Activated T-helper 9 cell treated with anti-CD3 and anti-CD28 coated beads, Interleukin-2, amount 50 U/mL, for 16 hours (primary cell): ENCODE measurements at regions not wholly inside any gene's neighbourhood (a gene's known extent, or its start where the extent isn't known, plus 50 kb on each side); places are given as distances from the start of the nearest gene placed in this dataset.

Source experiments
- DNase-seq: peaks from one replicate; pipeline ENCODE4 v3.0.0-alpha.2; 2020; ENCODE audit warnings: low read depth

DNA sequence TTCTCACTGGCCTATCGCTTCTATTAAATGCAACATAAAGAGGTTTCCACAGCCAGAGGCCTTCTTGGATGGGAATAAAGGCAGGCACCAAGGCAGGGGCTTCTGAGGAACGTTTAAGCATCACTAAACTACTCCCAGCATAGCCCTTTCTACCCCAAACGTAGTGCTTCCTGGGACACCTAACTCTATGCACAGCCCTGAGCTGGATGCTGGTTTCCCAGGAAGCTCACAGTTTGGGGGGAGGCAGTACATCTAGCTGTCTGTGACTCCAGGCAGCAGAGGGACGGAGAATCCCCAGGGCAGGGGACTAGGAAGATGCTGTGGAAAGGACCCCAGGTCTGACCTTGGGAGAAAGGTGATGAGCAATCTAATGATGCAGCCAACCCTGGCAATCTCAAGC, 192.8 kb upstream of the ZMIZ1 start:
- no peak for DNase-seq

DNA sequence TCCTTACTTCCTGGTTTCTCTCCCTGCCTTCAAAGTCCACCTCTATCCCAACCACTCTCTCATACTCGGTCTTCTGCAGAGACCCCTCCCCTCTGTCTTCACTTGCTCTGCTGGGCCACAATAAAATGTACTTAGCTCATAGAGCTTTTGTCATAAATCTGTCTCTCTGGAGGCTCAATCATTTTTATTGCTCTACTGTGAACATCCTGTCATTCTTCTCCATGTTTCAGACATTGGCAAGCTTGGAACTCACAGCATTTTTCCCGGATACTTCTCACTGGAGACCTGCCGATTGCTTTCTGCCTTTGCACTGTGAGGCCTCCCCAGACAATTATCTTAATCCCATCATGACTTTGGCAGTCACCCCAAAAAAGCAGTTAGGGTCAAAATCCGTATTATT, 192.3 kb upstream of the ZMIZ1 start:
- DNase-seq: no peak

DNA sequence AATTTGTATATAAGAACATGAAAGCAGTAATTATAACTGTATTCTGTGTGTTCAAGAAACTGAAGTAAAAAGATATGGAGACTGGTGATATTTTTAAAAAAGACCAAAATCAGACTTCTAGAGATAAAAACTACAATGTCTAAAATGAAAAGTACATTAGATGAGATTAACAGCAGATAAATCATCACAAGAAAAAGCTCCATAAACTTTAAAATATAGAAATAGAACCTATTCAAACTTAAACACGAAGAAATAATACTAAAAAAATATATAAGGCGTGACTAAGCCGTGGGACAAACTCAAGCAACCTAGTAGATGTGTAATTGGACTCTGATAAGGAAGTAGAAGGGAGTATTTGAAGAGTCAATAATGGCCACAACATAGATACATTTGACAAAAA, 189.1 kb upstream of the ZMIZ1 start:
- DNase-seq: no peak

DNA sequence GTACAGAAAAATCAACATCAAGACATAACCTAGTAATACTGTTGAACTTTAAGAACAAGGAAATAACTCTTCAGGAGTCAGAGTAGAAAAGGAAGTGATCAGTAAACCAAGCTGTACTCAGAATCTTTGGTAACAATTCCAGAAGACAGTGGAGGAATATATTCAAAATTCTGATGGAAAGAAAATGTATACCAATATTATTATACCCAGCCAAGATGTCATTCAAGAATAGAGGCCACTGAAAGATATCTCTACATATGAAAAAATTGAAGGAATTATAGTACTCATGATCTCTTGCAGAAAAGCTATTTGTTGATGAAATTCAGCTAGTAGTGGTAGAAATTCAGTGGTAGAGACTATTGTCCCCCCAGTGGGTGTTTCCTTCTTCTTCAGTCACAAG, 182.6 kb upstream of the ZMIZ1 start:
- DNase-seq: no peak

- DNase-seq: no peak
These were observed 179.2 kb upstream of the ZMIZ1 start for GRCh38 chr10:78889536-78890063.

DNA sequence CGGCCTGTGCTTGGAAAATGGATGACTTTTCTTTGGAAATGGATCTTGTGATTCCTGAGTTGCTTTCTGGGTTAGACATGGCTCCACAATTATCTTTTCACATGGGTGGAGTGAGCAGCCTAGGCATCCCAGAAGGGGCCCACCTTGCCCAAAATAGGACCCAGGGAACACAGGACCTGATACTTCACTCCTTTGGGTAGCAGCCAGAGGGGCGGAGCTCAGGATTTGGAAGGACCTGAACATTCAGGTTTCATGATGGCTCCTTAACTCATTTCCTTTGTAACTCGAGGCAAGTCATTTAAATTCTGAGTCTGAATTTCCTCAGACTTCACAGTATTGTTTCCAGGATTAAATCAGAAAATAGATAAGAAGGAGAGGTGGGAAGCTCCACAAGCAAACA, 178.3 kb upstream of the ZMIZ1 start:
- DNase-seq: no peak

- DNase-seq: no peak
These were observed 177.0 kb upstream of the ZMIZ1 start for GRCh38 chr10:78891741-78892140.

DNA sequence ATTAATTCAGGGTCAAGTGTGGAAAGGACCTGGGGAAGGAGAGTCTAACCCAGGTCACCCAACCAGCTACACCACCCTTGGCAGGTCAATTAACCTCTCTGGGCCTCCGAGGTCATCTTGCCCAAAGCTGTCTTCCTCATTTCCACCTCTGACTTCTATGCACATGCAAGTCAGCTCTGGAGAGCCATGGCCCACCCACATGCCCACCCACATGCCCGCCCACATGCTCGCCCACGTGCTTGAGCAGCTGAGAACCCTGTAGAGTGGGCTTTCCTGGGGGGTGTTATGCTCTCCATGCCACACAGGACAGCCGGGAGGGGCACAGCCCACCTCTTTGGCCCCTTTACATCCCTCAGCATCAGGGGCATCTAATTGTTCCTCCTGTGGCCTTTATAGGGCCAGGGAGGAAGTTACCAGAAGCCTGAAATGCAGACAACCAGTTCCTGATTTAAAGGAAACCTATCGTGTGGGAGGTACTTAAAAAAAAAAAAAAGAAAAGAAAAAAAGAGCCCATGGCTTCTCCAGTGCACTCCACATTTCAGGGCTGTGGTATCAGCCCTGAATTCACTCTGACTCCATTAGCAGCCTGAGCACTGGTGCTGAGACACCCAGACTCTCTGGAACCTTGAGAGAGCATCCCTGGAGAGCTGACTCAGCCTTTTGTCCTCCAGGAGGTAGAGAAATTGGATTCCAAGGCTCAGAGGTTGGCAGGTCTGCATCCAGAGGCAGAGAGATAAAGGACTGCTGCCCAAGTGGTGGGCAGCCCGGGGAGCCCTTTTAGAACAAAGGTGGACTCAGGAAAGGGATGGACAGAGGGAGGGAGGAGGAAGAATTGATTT, 176.2 kb upstream of the ZMIZ1 start:
- DNase-seq: no peak

GRCh38 chr10:78893217-78893616, 175.5 kb upstream of the ZMIZ1 start:
- no peak for DNase-seq

- no peak for DNase-seq
These were observed 174.5 kb upstream of the ZMIZ1 start for GRCh38 chr10:78894089-78894840.

- no peak for DNase-seq
These were observed 173.9 kb upstream of the ZMIZ1 start for GRCh38 chr10:78894841-78895195.

DNA sequence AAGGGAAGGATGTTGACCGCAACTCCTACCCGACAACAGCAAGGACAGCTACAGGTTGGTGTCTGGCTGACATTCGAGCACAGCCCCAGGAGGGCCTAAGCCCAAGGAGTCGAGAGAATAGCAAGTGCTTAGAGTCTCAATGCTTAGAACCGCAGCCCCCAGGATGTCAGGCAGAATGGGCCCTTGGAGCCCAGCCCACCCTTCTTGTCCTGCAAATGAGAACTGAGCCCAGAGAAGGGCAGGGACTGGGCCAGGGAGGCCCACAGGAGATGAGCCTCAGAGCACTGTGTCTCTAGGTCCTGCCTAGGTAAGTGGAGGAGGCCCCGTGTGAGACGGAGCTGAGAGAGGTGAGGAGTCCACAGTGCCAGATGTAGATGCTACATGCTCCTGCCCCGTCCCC, 173.3 kb upstream of the ZMIZ1 start:
- DNase-seq: no peak

DNA sequence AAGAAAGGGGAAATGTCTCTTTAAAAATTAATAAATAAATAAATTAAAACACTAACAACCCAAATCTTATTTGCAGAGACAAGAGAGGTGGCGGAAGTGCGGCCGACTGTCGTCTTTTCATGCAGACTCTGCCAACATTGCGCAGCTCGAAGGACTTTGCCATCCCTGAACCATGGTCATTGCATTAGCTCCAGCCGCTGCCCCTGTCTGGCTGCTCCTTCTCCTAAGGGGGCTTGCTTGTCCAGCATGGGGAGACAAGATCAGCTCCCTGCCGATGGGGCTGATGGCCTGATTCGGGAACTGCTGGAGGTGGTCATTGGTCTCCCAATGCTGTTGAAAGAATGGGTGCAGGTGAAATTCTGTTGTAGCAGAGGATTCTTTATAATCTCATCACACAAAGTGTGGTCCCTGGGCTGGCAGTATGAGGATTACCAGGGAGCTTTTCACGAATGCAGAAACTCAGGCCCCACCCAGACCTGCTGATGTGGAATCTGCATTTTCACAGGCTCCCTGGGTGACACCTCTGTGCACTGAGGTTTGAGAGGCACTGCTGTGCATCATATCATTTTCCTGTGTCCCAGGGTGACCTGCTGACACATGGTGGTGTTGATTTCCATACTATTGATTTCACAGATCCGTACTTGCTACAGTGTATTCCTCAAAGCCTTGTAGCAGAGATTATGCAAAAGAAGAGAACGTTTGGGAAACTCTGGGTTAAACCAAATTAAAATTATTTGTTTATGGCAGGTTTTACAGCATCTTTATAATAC, 172.4 kb upstream of the ZMIZ1 start:
- DNase-seq: no peak

DNA sequence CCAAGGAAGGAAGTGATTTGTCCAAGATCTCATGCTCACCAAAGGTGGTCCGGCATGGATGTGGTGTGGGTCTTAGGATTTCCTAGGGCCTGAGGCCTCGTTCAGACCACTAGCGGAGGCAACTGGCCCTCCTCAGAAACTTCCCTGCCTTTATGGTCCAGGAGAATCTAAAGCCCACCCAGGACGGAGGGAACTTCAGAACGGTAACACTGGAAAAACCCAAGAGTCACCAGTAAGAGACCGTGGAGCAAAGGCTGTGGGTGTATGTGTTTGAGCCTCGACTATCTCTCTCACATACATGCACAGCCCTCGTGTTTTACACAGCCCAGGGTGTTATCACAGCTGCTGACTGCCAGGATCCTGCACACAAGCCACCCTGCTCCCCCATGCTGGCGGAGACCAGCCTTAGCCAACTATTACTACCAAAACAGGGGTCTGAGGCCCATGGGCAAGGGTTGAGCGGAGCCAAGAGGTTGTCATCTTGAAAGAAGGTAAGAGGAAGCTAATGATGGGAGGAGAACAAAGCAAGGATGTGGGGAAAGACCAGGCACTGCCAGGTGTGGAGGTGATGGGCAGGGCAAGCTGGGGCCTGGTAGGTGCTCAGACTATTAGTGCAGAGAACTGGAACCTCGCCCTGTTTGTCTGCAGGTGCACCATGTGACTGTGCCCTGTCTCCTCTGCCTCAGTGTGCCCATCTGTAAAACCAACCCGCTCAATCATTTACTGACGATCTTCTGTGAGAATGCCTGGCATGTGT, 170.2 kb upstream of the ZMIZ1 start:
- no peak for DNase-seq

DNA sequence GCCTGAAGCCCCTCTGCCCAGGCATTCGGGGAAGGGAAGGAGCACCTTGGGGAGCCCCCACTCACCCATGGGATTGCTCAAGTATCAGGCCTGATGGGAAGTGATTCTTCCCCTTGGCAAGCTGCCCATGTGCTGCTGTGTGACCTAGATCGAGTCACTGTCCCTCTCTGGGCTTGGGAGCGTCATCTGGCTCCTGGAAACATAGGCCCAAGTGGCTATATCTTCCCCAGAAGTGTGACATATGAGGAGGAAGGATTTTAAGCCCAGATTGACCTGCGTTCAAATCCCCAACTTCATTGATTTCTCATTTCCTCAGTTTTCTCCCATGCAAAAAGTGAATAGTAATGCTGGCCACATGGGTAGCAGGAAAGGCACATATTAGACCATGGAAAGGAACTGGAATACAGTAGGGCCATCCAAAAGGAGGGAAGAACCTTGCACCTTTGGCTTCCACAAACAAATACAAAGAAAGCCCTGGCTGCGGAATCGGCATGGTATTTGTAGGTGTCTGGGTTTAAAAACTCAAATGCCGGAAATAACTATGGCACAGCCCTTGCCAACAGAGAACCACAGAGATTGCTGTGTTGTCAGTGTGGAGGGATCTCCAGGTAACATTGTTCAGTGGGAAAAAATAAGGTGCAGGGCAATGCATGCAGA, 169.5 kb upstream of the ZMIZ1 start:
- no peak for DNase-seq

- no peak for DNase-seq
These were observed 168.6 kb upstream of the ZMIZ1 start for GRCh38 chr10:78899996-78900714.

- DNase-seq: no peak
These were observed 167.9 kb upstream of the ZMIZ1 start for GRCh38 chr10:78900715-78901430.

GRCh38 chr10:78901694-78902093, 167.1 kb upstream of the ZMIZ1 start:
- DNase-seq: no peak

- DNase-seq: no peak
These were observed 166.0 kb upstream of the ZMIZ1 start for GRCh38 chr10:78902815-78903214.

DNA sequence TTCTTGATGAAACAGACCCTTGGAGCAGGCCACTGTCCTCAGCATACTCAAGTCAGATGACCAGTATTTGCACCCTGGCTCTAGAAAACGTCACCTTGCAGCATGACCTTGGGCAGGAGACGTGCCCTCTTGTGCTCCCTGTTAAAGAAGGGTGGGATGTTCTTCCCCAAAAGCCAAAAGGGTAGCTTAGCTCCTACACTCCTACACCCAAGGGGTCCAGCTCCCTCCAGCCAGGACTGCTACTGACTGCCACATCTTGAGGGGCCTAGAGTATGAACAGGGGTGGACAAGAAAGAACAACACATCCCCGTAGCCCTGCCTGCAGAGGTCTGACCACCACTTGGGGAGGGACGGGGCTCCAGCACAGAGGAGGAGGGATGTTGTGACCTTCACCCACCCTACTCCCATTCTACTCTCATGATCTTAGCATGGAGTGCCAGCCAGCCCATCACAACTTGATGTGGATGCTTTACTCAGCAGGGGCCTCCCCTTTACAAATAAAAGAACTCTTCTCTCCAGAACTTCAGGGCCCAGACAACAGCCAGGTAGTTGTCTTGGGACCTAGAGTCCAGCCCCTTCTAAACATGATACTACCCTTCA, 165.3 kb upstream of the ZMIZ1 start:
- no peak for DNase-seq
